DMS153 (cell line): ENCODE measurements at regions not wholly inside any gene's neighbourhood (a gene's known extent, or its start where the extent isn't known, plus 50 kb on each side); places are given as distances from the start of the nearest gene placed in this dataset.

Experiments
- DNase-seq: peaks from one replicate; lab custom pipeline; 2025; lab: John Stamatoyannopoulos, UW

- DNase-seq: no peak
These were observed 113.7 kb upstream of the DPYD start for GRCh38 chr1:98034505-98034904.

- DNase-seq: no peak
These were observed 112.1 kb upstream of the DPYD start for GRCh38 chr1:98032958-98033357.

- no peak for DNase-seq
These were observed 110.1 kb upstream of the DPYD start for GRCh38 chr1:98030976-98031375.

- DNase-seq: no peak
These were observed 109.6 kb upstream of the DPYD start for GRCh38 chr1:98030483-98030882.

GRCh38 chr1:98028800-98029199, 108.0 kb upstream of the DPYD start:
- no peak for DNase-seq

- DNase-seq: no peak
These were observed 106.4 kb upstream of the DPYD start for GRCh38 chr1:98027103-98027705.

GRCh38 chr1:98025858-98026257, 105.0 kb upstream of the DPYD start:
- DNase-seq: no peak

GRCh38 chr1:98021126-98021525, 100.3 kb upstream of the DPYD start:
- DNase-seq: no peak

- DNase-seq: no peak
These were observed 98.9 kb upstream of the DPYD start for GRCh38 chr1:98019747-98020146.

GRCh38 chr1:98018074-98018473, 97.2 kb upstream of the DPYD start:
- DNase-seq: no peak

- DNase-seq: no peak
These were observed 96.3 kb upstream of the DPYD start for GRCh38 chr1:98017184-98017583.

- no peak for DNase-seq
These were observed 87.5 kb upstream of the DPYD start for GRCh38 chr1:98008373-98008772.

GRCh38 chr1:98005326-98006010, 84.6 kb upstream of the DPYD start:
- DNase-seq: no peak

- DNase-seq: no peak
These were observed 82.6 kb upstream of the DPYD start for GRCh38 chr1:98003442-98003841.

- no peak for DNase-seq
These were observed 81.5 kb upstream of the DPYD start for GRCh38 chr1:98002288-98002687.

- no peak for DNase-seq
These were observed 80.9 kb upstream of the DPYD start for GRCh38 chr1:98001764-98002163.

GRCh38 chr1:97999320-97999719, 78.5 kb upstream of the DPYD start:
- no peak for DNase-seq

GRCh38 chr1:97996880-97997279, 76.0 kb upstream of the DPYD start:
- DNase-seq: no peak

- no peak for DNase-seq
These were observed 68.4 kb upstream of the DPYD start for GRCh38 chr1:97989094-97989680.

- no peak for DNase-seq
These were observed 65.5 kb upstream of the DPYD start for GRCh38 chr1:97986041-97987005.

- no peak for DNase-seq
These were observed 62.3 kb upstream of the DPYD start for GRCh38 chr1:97983126-97983525.

- no peak for DNase-seq
These were observed 59.7 kb upstream of the DPYD start for GRCh38 chr1:97980530-97980929.

- no peak for DNase-seq
These were observed 56.0 kb upstream of the DPYD start for GRCh38 chr1:97976801-97977200.
